ENCODE measurements at regions not wholly inside any gene's neighbourhood (a gene's known extent, or its start where the extent isn't known, plus 50 kb on each side); places are given as distances from the start of the nearest gene placed in this dataset.

DNA sequence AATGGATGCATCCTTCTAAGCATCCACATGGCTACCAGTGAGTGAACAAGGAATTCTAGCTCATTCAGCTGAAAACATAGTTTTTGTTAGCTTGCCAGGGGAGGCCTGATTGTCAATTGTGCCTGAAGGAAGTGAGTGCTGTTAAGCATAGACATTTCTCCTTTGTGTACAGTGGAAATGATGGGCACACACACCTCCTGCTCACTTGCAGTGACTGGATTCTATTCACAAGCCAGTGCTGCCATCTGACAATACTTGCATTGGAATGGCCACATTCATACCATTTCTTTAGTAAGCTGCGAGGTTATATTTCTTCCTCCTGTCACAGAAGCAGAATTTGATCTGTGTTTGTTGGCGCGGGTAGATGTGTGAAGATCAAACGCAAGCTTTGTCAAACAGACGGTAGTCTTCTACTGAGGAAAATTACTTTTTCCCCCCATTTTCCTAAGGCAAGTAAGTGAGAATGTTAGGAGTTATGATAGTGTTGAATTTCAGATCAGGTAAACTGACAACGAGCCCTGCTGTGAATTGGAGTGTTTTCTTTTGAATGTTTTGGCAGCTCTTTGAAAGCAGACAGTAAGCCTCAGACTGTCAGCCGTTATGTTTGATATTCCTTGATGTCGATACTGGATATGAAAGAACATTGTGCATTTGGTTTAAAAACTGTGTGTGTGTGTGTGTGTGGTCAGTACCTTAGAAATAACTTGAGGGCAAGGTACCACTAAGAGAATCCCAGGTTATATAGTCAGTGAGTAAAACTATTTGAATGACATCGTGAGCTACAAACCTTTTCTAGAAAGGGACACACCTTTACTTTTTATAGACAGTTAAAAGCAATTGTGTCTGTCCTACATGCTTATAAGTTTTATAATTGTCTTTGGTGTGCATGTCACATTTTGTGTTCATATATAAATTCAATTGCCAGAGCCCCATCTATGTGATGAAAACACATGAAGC, 84.2 kb upstream of the BMP2 start:
- TF ChIP-seq, protein P1, sequence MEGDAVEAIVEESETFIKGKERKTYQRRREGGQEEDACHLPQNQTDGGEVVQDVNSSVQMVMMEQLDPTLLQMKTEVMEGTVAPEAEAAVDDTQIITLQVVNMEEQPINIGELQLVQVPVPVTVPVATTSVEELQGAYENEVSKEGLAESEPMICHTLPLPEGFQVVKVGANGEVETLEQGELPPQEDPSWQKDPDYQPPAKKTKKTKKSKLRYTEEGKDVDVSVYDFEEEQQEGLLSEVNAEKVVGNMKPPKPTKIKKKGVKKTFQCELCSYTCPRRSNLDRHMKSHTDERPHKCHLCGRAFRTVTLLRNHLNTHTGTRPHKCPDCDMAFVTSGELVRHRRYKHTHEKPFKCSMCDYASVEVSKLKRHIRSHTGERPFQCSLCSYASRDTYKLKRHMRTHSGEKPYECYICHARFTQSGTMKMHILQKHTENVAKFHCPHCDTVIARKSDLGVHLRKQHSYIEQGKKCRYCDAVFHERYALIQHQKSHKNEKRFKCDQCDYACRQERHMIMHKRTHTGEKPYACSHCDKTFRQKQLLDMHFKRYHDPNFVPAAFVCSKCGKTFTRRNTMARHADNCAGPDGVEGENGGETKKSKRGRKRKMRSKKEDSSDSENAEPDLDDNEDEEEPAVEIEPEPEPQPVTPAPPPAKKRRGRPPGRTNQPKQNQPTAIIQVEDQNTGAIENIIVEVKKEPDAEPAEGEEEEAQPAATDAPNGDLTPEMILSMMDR (IDR thresholded peaks at IDR 0.05; ENCODE audit: borderline replicate concordance, insufficient read depth, low read depth, low read length) = no peak
- H3K4me3 ChIP-seq (ENCODE audit: low read depth, low read length) = no peak overlapping the region

- TF ChIP-seq, protein P1 (IDR thresholded peaks at IDR 0.05; ENCODE audit: borderline replicate concordance, insufficient read depth, low read depth, low read length) = no peak
Observed at GRCh38 chr20:6680854-6681253, 86.6 kb upstream of the BMP2 start.

DNA sequence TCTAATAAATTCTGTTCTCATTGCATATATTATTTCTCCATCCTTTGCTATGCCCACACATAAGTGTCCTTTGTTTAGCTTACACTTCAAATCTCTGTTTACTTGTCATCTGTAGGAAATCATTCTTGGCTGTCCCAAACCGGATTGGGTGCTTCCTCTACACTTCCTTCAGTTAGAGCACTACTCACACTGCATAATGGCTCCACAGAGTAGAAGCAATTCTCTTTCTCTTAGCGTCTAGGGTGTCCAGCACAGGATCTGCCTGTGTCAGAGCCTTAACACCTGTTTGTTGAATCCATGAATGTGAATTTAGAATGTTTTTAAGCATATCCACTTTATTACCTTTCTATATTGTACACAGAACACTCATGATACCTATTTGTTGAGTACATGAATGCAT, 87.0 kb upstream of the BMP2 start:
- no peak overlapping the region for H3K4me3 ChIP-seq (ENCODE audit: low read depth, low read length)
- TF ChIP-seq, protein P1 (IDR thresholded peaks at IDR 0.05; ENCODE audit: borderline replicate concordance, insufficient read depth, low read depth, low read length) = no peak

More at GRCh38 chr20:6680854-6681253, 86.6 kb upstream of the BMP2 start:
- no peak overlapping the region for H3K4me3 ChIP-seq (ENCODE audit: low read depth, low read length)

DNA sequence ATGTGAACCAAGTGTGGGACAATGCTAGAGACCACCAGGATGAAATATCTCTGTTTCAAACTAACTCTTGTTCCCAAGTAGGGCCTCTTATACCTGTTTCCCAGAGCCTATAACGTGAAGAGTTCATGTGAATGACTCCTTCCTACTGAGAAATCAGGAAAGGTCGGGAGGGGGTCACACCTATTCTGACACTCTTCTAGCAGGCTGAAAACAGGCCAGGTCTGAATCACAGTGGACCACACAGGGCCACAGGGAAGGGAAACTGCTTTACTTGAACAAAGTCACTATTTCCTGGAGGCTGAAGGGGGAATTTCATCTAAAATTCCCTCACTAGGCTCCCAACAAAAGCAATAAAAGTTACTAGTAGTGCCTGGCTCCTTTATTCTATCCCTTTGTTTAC, 88.4 kb upstream of the BMP2 start:
- no peak overlapping the region for H3K4me3 ChIP-seq (ENCODE audit: low read depth, low read length)
- TF ChIP-seq, protein P1 (IDR thresholded peaks at IDR 0.05; ENCODE audit: borderline replicate concordance, insufficient read depth, low read depth, low read length) = no peak

DNA sequence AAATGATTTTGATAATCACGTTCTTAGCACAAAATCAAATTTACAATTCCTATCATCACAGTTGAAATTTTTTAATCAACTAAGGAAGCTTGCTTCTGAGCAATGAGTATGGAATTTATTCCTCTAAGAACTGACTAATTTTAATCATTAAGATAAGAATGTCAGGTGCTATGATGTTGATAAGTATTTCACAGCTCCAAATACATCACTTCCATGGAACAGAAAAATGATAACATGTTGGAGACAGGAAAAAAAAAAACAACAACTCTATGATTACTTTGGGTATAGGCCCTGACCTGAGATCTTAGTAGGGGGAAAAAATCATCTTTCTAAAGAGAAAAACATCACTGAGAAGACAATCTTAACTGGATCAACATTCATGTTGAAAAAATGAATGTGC, 89.4 kb upstream of the BMP2 start:
- no peak overlapping the region for H3K4me3 ChIP-seq (ENCODE audit: low read depth, low read length)
- TF ChIP-seq, protein P1 (IDR thresholded peaks at IDR 0.05; ENCODE audit: borderline replicate concordance, insufficient read depth, low read depth, low read length) = no peak

DNA sequence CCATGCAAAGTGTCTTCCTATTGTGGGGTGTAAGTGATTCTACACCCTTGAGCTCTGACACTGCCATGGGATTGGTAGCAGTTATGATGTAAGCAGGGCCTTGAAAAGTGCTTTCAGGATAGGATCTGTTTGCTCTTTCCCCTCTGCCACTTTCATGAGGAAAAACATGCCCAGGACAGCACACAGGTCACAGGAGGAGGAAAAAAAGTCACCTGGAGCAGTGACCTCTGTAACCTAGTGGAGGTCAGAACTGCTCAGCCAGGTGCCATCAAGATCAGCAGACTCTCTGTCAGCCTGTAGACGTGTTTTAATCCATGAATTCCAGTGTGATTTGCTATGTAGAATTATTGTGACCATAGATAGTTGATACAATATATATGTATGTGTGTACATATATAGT, 92.7 kb upstream of the BMP2 start:
- TF ChIP-seq, protein P1 (IDR thresholded peaks at IDR 0.05; ENCODE audit: borderline replicate concordance, insufficient read depth, low read depth, low read length) = no peak
- H3K4me3 ChIP-seq (ENCODE audit: low read depth, low read length) = no peak overlapping the region

DNA sequence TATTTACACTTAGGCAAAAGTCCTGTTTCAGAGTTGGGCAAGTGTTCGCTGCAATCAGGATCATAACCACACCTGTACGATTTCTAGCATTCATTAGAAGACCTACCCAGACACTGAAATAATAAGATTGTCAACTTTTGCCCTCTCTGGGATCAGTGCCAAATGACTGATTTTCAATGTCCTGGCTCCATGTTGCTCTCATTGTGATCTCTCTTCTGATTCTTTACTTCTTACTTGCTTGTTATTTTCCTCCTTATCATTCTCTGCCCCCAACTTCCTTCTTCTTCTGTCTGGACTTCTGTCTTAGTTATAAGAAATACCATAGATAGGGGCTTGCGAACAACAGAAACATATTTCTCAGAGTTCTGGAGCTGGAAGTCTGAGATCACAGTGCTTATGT, 94.4 kb upstream of the BMP2 start:
- TF ChIP-seq, protein P1 (IDR thresholded peaks at IDR 0.05; ENCODE audit: borderline replicate concordance, insufficient read depth, low read depth, low read length) = no peak
- H3K4me3 ChIP-seq (ENCODE audit: low read depth, low read length) = no peak overlapping the region

Data from GM12875 (cell line).